Stomach (tissue), 8 donors: ENCODE measurements at regions not wholly inside any gene's neighbourhood (a gene's known extent, or its start where the extent isn't known, plus 50 kb on each side); places are given as distances from the start of the nearest gene placed in this dataset.

Source experiments
- DNase-seq, 2 donors: peaks; one replicate each; pipeline versions ENCODE4 v3.0.0 to v3.0.0-alpha.2; 2013 to 2019
- H3K27ac ChIP-seq, 5 donors: fragments of 200-600 bp in 4 of 5; sonication (generic) in 4 of 5; one replicate each; pipeline ENCODE4 v1.5.1; 2013 to 2019; ENCODE audit warnings: mild to moderate bottlenecking in 1 of 5, moderate library complexity in 1 of 5
- H3K27me3 ChIP-seq, 3 donors: fragments of 200-600 bp; sonication (generic); one replicate each; pipeline ENCODE4 v1.5.1; 2017 to 2019; ENCODE audit warnings: mixed run types in 1 of 3
- H3K36me3 ChIP-seq, 4 donors: fragments of 200-600 bp; sonication (generic); 1 replicate in 3 of 4; 2 replicates in 1 of 4; pipeline ENCODE4 v1.5.1; 2016 to 2019
- H3K4me1 ChIP-seq, 4 donors: fragments of 200-600 bp; sonication (generic); one replicate each; pipeline ENCODE4 v1.5.1; 2016 to 2019
- H3K4me3 ChIP-seq, 4 donors: fragments of 200-600 bp; sonication (generic) in 3 of 4; one replicate each; pipeline ENCODE4 v1.5.1; 2016 to 2019; ENCODE audit warnings: mild to moderate bottlenecking in 1 of 4
- H3K9me3 ChIP-seq, 4 donors: fragments of 200-600 bp; sonication (generic); one replicate each; pipeline ENCODE4 v1.5.1; 2016 to 2019
- CTCF ChIP-seq, 7 experiments: fragments of 450-650 bp in 4 of 7; fragments of 200-600 bp in 3 of 7; sonication (generic) in 3 of 7; IDR thresholded peaks; one replicate each; pipeline ENCODE4 v1.5.1; 2016 to 2019; ENCODE audit warnings: antibody characterized with exemption in 7 of 7, control low read depth in 2 of 7, mild to moderate bottlenecking in 1 of 7
- EP300 ChIP-seq: sonication (generic); formaldehyde crosslinking; IDR thresholded peaks from one replicate; pipeline ENCODE4 v1.6.1; 2017; ENCODE audit warnings: antibody characterized with exemption
- POLR2A ChIP-seq, 4 donors: fragments of 450-650 bp; IDR thresholded peaks; one replicate each; pipeline ENCODE4 v1.6.1; 2016; ENCODE audit warnings: antibody characterized with exemption in 4 of 4, control low read depth in 2 of 4, mild to moderate bottlenecking in 1 of 4, moderate library complexity in 1 of 4
- POLR2AphosphoS5 ChIP-seq, 3 donors: sonication (generic); formaldehyde crosslinking; IDR thresholded peaks; one replicate each; pipeline ENCODE4 v1.6.1; 2016; ENCODE audit warnings: antibody characterized with exemption in 3 of 3
- WGBS, 5 donors: extraction: QIAGEN DNeasy Blood & Tissue Kit in 3 of 5; methylation state at CpG; one replicate each; pipeline versions ENCODE4 v1.1.5 to v1.1.7; 2013 to 2018; 5-methylcytosine and 5-hydroxymethylcytosine counted together
- intact Hi-C: fragments of 100-400 bp; cut with DNase I; formaldehyde crosslinking; loops from one replicate; pipeline ENCODE4 v1.15.1; 2023; ENCODE audit warnings: low total_unique reads
- donor health status: healthy with polysubstance abuse.
- donor health status: Bipolar disorder and iron deficiency.
- donor health status: healthy.

- Histone ChIP-seq H3K4me1 (no peaks in the 10 kb centered on the region), H3K27ac (no peak overlapping the region), H3K4me3 (no peak overlapping the region), H3K27me3 (no peaks in the 10 kb centered on the region), H3K36me3 (no peaks in the 10 kb centered on the region), H3K9me3 (no peaks in the 10 kb centered on the region)
- intact Hi-C loops: no loop called here
- DNase-seq: no peak
- TF ChIP-seq POLR2AphosphoS5 (IDR thresholded peaks at IDR 0.05) (no peak), EP300 (no peak), CTCF (IDR thresholded peaks at IDR 0.05) (no peak), POLR2A (IDR thresholded peaks at IDR 0.05) (no peak)
Measured at GRCh38 chr12:18207266-18207665, 54.1 kb upstream of the PIK3C2G start.

GRCh38 chr12:18206198-18206597, 55.1 kb upstream of the PIK3C2G start:
- intact Hi-C loops: no loop called here
- WGBS, 5 donors: 89 to 92% (median 91%) methylated on average over 13 of the region's 13 CpGs
- no peak for TF ChIP-seq POLR2A (IDR thresholded peaks at IDR 0.05)
- no peak for TF ChIP-seq EP300
- TF ChIP-seq POLR2AphosphoS5 (IDR thresholded peaks at IDR 0.05): no peak
- TF ChIP-seq CTCF (IDR thresholded peaks at IDR 0.05): no peak

GRCh38 chr12:18204053-18204452, 57.3 kb upstream of the PIK3C2G start:
- no peak for TF ChIP-seq POLR2A (IDR thresholded peaks at IDR 0.05)
- no peak for TF ChIP-seq EP300
- TF ChIP-seq CTCF (IDR thresholded peaks at IDR 0.05): no peak
- no peak for TF ChIP-seq POLR2AphosphoS5 (IDR thresholded peaks at IDR 0.05)
- intact Hi-C loops: no loop called here
- Histone ChIP-seq H3K36me3 (no peaks in the 10 kb centered on the region), H3K27ac (no peak overlapping the region), H3K9me3 (no peaks in the 10 kb centered on the region), H3K27me3 (no peaks in the 10 kb centered on the region), H3K4me1 (no peaks in the 10 kb centered on the region), H3K4me3 (no peak overlapping the region)
- no peak for DNase-seq
- 65 to 75% (median 70%) methylated on average over 4 of the region's 4 CpGs for WGBS, 5 donors

More at GRCh38 chr12:18206198-18206597, 55.1 kb upstream of the PIK3C2G start:
- Histone ChIP-seq H3K4me1 (no peaks in the 10 kb centered on the region), H3K36me3 (no peaks in the 10 kb centered on the region), H3K27ac (no peak overlapping the region), H3K9me3 (no peaks in the 10 kb centered on the region), H3K4me3 (no peak overlapping the region), H3K27me3 (no peaks in the 10 kb centered on the region)
- DNase-seq: no peak

- peaks cover 0 to 7% (median 0%) of the 10 kb centered on the region in 4 donors for H3K4me1 ChIP-seq
- intact Hi-C loops: no loop called here
- DNase-seq: no peak
- no peak overlapping the region for H3K4me3 ChIP-seq
- no peaks in the 10 kb centered on the region for H3K27me3 ChIP-seq
- no peak overlapping the region for H3K27ac ChIP-seq
- no peaks in the 10 kb centered on the region for H3K36me3 ChIP-seq
- H3K9me3 ChIP-seq: no peaks in the 10 kb centered on the region
- TF ChIP-seq POLR2AphosphoS5 (IDR thresholded peaks at IDR 0.05): no peak
Measured at GRCh38 chr12:18192119-18192518, 69.2 kb upstream of the PIK3C2G start.

GRCh38 chr12:18183141-18183540, 78.2 kb upstream of the PIK3C2G start:
- Histone ChIP-seq H3K27me3 (no peaks in the 10 kb centered on the region), H3K4me1 (no peaks in the 10 kb centered on the region), H3K4me3 (no peak overlapping the region), H3K9me3 (no peaks in the 10 kb centered on the region), H3K27ac (no peak overlapping the region), H3K36me3 (no peaks in the 10 kb centered on the region)
- no peak for TF ChIP-seq CTCF (IDR thresholded peaks at IDR 0.05)
- no peak for TF ChIP-seq EP300
- TF ChIP-seq POLR2AphosphoS5 (IDR thresholded peaks at IDR 0.05): no peak
- TF ChIP-seq POLR2A (IDR thresholded peaks at IDR 0.05): no peak
- DNase-seq: no peak
- intact Hi-C loops: no loop called here
- WGBS, 5 donors: 80 to 89% (median 83%) methylated on average over 2 of the region's 2 CpGs
